NCI-H510A treated with DMSO at 0.1 percent for 48 hours (cell line): ENCODE measurements at regions not wholly inside any gene's neighbourhood (a gene's known extent, or its start where the extent isn't known, plus 50 kb on each side); places are given as distances from the start of the nearest gene placed in this dataset.

Source experiments
- DNase-seq: peaks from one replicate; lab custom pipeline; 2025; lab: John Stamatoyannopoulos, UW

DNA sequence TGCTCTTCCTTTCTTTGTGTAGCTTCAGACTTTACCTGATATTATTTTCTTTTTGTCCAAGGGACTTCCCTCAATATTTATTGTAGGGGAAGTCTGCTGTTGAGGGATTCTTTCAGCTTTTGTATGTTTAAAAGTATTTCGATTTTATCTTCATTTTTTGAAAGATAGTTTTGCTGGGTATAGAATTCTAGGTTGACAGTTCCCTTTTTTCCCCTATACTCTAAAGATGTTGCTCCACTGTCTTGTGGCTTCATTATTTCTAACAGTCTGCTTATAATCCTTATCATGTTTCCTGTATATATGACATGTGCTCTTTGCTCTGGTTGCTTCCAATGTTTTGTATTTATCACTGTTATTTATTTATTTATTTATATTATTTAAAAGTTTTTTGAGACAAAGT, 57.3 kb downstream of the CYTL1 start:
- no peak for DNase-seq

DNA sequence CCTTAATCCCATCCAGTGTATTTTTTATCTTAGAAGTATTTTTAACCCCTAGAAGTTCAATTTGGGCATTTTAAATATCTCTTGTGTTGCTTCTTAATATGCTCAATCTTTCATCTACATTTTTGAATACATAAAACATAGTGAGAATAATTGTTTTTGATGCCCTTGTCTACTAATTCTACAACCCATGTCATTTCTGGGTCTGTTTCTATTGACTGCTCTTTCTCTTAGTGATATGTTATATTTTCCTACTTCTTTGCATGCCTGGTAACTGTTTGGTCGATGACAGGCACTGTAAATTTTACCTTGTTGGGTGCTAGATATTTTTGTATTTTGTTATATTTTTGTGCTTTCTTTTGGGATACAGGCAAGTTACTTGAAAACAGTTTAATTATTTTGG, 56.3 kb downstream of the CYTL1 start:
- no peak for DNase-seq
